Activated T-cell treated with anti-CD3 and anti-CD28 coated beads, Interleukin-2, amount 50 U/mL, for 72 hours (primary cell): ENCODE measurements at regions not wholly inside any gene's neighbourhood (a gene's known extent, or its start where the extent isn't known, plus 50 kb on each side); places are given as distances from the start of the nearest gene placed in this dataset.
"Not testable (repeated sequence)": the region's sequence is repeated elsewhere in the genome, so short reads cannot be mapped to it uniquely, and the experiment has no call there.

ENCODE experiments used
- ATAC-seq, 2 donors: fragments of 150-1000 bp; cut with Tn5 transposase; replicated peaks in 1 of 2; 2 replicates each; pipeline ENCODE4 v1.10.0; 2021; ENCODE audit warnings: moderate library complexity in 2 of 2, mild to moderate bottlenecking in 1 of 2
- DNase-seq, 2 donors: peaks; one replicate each; pipeline ENCODE4 v3.0.0; 2021 to 2022; ENCODE audit warnings: mixed read lengths in 1 of 2
- H3K27ac Mint-ChIP-seq: one replicate; pipeline ENCODE4 v1.8.0; 2022; ENCODE audit warnings: mild to moderate bottlenecking, moderate library complexity, mixed read lengths
- H3K27me3 Mint-ChIP-seq: one replicate; pipeline ENCODE4 v1.8.0; 2022; ENCODE audit warnings: low read depth, mixed read lengths
- H3K36me3 Mint-ChIP-seq, 2 donors: one replicate each; pipeline ENCODE4 v1.8.0; 2022; ENCODE audit warnings: mixed read lengths in 2 of 2, mild to moderate bottlenecking in 1 of 2; ENCODE audit not compliant: insufficient read depth in 2 of 2
- H3K4me1 Mint-ChIP-seq: one replicate; pipeline ENCODE4 v1.8.0; 2022; ENCODE audit warnings: low read depth, mixed read lengths
- H3K4me3 Mint-ChIP-seq, 2 donors: one replicate each; pipeline ENCODE4 v1.8.0; 2022; ENCODE audit warnings: mild to moderate bottlenecking in 2 of 2, mixed read lengths in 2 of 2, moderate library complexity in 2 of 2
- H3K9me3 Mint-ChIP-seq, 2 donors: one replicate each; pipeline ENCODE4 v1.8.0; 2022; ENCODE audit warnings: mixed read lengths in 2 of 2

GRCh38 chr13:18996627-18997051, 185.0 kb downstream of the TUBA3C start:
- Mint-ChIP-seq H3K4me3 (no peak overlapping the region), H3K4me1 (peaks cover 5% of the 10 kb centered on the region), H3K27me3 (no peaks in the 10 kb centered on the region), H3K27ac (no peak overlapping the region), H3K36me3 (peaks cover 0 to 2% of the 10 kb centered on the region in 2 donors), H3K9me3 (peaks cover 5 to 11% of the 10 kb centered on the region in 2 donors)
- no peak for DNase-seq
- no peak for ATAC-seq

- DNase-seq (no peak), ATAC-seq (no peak)
- Mint-ChIP-seq H3K9me3 (peaks cover 5 to 11% of the 10 kb centered on the region in 2 donors), H3K4me3 (no peak overlapping the region), H3K4me1 (peaks cover 5% of the 10 kb centered on the region), H3K36me3 (peaks cover 0 to 2% of the 10 kb centered on the region in 2 donors), H3K27me3 (no peaks in the 10 kb centered on the region), H3K27ac (no peak overlapping the region)
Measured at GRCh38 chr13:18996221-18996620, 185.4 kb downstream of the TUBA3C start.

- ATAC-seq (no peak), DNase-seq (no peak)
- H3K36me3 Mint-ChIP-seq: peaks cover 0 to 2% of the 10 kb centered on the region in 2 donors
- H3K9me3 Mint-ChIP-seq: peaks cover 5 to 11% of the 10 kb centered on the region in 2 donors
- H3K4me3 Mint-ChIP-seq: no peak overlapping the region
- no peak overlapping the region for H3K27ac Mint-ChIP-seq
- H3K27me3 Mint-ChIP-seq: no peaks in the 10 kb centered on the region
- H3K4me1 Mint-ChIP-seq: peaks cover 5% of the 10 kb centered on the region
Measured at GRCh38 chr13:18995259-18995873, 186.3 kb downstream of the TUBA3C start.

GRCh38 chr13:18993884-18994660, 187.6 kb downstream of the TUBA3C start:
- Mint-ChIP-seq H3K9me3 (peaks cover 5 to 11% of the 10 kb centered on the region in 2 donors), H3K36me3 (peaks cover 1 to 2% of the 10 kb centered on the region in 2 donors), H3K4me1 (peaks cover 5% of the 10 kb centered on the region), H3K27ac (no peak overlapping the region), H3K4me3 (no peak overlapping the region), H3K27me3 (no peaks in the 10 kb centered on the region)
- no peak for DNase-seq
- no peak for ATAC-seq

- no peak overlapping the region for H3K27ac Mint-ChIP-seq
- ATAC-seq (no peak), DNase-seq (no peak)
- H3K9me3 Mint-ChIP-seq: peaks cover 7 to 11% of the 10 kb centered on the region in 2 donors
- H3K36me3 Mint-ChIP-seq: peaks cover 1 to 3% of the 10 kb centered on the region in 2 donors
- no peak overlapping the region for H3K4me3 Mint-ChIP-seq
- peaks cover 5% of the 10 kb centered on the region for H3K4me1 Mint-ChIP-seq
- H3K27me3 Mint-ChIP-seq: no peaks in the 10 kb centered on the region
Measured at GRCh38 chr13:18992791-18993190, 188.8 kb downstream of the TUBA3C start.

GRCh38 chr13:18991060-18991459, 190.6 kb downstream of the TUBA3C start:
- Mint-ChIP-seq H3K27me3 (no peaks in the 10 kb centered on the region), H3K36me3 (peaks cover 1 to 3% of the 10 kb centered on the region in 2 donors), H3K4me3 (no peak overlapping the region), H3K27ac (no peak overlapping the region), H3K9me3 (peaks cover 7 to 13% of the 10 kb centered on the region in 2 donors), H3K4me1 (peaks cover 5% of the 10 kb centered on the region)
- DNase-seq (no peak), ATAC-seq (no peak)

GRCh38 chr13:18978447-18978846, 203.2 kb downstream of the TUBA3C start:
- Mint-ChIP-seq H3K36me3 (peaks cover 0 to 5% of the 10 kb centered on the region in 2 donors), H3K27me3 (no peaks in the 10 kb centered on the region), H3K4me3 (no peak overlapping the region), H3K4me1 (no peaks in the 10 kb centered on the region), H3K27ac (no peak overlapping the region), H3K9me3 (peaks cover 6 to 8% of the 10 kb centered on the region in 2 donors)
- ATAC-seq (no peak), DNase-seq (no peak)

GRCh38 chr13:18977857-18978256, 203.8 kb downstream of the TUBA3C start:
- H3K4me3 Mint-ChIP-seq: no peak overlapping the region
- no peak overlapping the region for H3K27ac Mint-ChIP-seq
- no peak for ATAC-seq
- peaks cover 1 to 6% of the 10 kb centered on the region in 2 donors for H3K9me3 Mint-ChIP-seq
- H3K36me3 Mint-ChIP-seq: peaks cover 0 to 3% of the 10 kb centered on the region in 2 donors
- no peaks in the 10 kb centered on the region for H3K4me1 Mint-ChIP-seq
- DNase-seq: no peak
- no peaks in the 10 kb centered on the region for H3K27me3 Mint-ChIP-seq

- Mint-ChIP-seq H3K27me3 (no peaks in the 10 kb centered on the region), H3K9me3 (no peaks in the 10 kb centered on the region), H3K4me1 (no peaks in the 10 kb centered on the region), H3K27ac (no peak overlapping the region), H3K4me3 (no peak overlapping the region), H3K36me3 (no peaks in the 10 kb centered on the region)
- ATAC-seq: no peak
- DNase-seq: no peak
Measured at GRCh38 chr13:18971576-18972219, 209.9 kb downstream of the TUBA3C start.

- no peaks in the 10 kb centered on the region for H3K27me3 Mint-ChIP-seq
- no peaks in the 10 kb centered on the region for H3K4me1 Mint-ChIP-seq
- no peak overlapping the region for H3K4me3 Mint-ChIP-seq
- peaks cover 0 to 2% of the 10 kb centered on the region in 2 donors for H3K9me3 Mint-ChIP-seq
- no peak for ATAC-seq
- no peak for DNase-seq
- no peak overlapping the region for H3K27ac Mint-ChIP-seq
- no peaks in the 10 kb centered on the region for H3K36me3 Mint-ChIP-seq
Measured at GRCh38 chr13:18965347-18965855, 216.2 kb downstream of the TUBA3C start.

GRCh38 chr13:18964942-18965341, 216.7 kb downstream of the TUBA3C start:
- Mint-ChIP-seq H3K4me3 (no peak overlapping the region), H3K27me3 (no peaks in the 10 kb centered on the region), H3K36me3 (no peaks in the 10 kb centered on the region), H3K4me1 (no peaks in the 10 kb centered on the region), H3K27ac (no peak overlapping the region), H3K9me3 (peaks cover 0 to 2% of the 10 kb centered on the region in 2 donors)
- no peak for ATAC-seq
- DNase-seq: no peak

GRCh38 chr13:18963684-18964083, 217.9 kb downstream of the TUBA3C start:
- H3K27ac Mint-ChIP-seq, DNase-seq, H3K36me3 Mint-ChIP-seq, H3K4me3 Mint-ChIP-seq, ATAC-seq, H3K9me3 Mint-ChIP-seq, H3K4me1 Mint-ChIP-seq, H3K27me3 Mint-ChIP-seq: not testable (repeated sequence)

- DNase-seq (no peak), ATAC-seq (no peak)
- no peaks in the 10 kb centered on the region for H3K27me3 Mint-ChIP-seq
- H3K4me1 Mint-ChIP-seq: no peaks in the 10 kb centered on the region
- H3K9me3 Mint-ChIP-seq: peaks cover 0 to 2% of the 10 kb centered on the region in 2 donors
- H3K27ac Mint-ChIP-seq: no peak overlapping the region
- peaks cover 0 to 3% of the 10 kb centered on the region in 2 donors for H3K36me3 Mint-ChIP-seq
- no peak overlapping the region for H3K4me3 Mint-ChIP-seq
Measured at GRCh38 chr13:18962168-18962734, 219.4 kb downstream of the TUBA3C start.
